ENCODE measurements at regions not wholly inside any gene's neighbourhood (a gene's known extent, or its start where the extent isn't known, plus 50 kb on each side); places are given as distances from the start of the nearest gene placed in this dataset.

- DNase-seq: no peak
Measured at GRCh38 chr20:40443753-40444152, 245.3 kb downstream of the MAFB start.

- no peak for DNase-seq
Measured at GRCh38 chr20:40442181-40442963, 246.7 kb downstream of the MAFB start.

DNA sequence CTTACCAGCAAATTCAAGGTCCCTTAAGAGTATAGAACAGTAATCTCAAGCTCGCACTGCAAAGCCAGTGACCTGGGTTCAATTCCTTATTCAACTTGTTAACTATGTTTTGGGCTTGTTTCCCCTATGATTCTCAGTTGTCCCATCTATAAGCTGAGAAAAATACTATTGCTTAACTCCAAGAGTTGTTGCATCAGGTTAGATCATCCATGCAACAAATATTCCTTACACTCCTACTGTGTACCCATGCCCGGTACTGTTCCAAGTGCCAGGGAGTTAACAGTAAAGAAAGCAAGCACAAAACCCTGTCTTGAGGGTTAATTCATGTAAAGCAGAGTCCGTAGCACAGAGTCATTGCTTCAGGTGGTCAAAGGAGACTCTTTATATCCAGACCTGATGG, 247.3 kb downstream of the MAFB start:
- no peak for DNase-seq

GRCh38 chr20:40438161-40438830, 250.7 kb downstream of the MAFB start:
- no peak for DNase-seq

GRCh38 chr20:40436011-40436410, 253.0 kb downstream of the MAFB start:
- DNase-seq: no peak

GRCh38 chr20:40435146-40435895, 253.7 kb downstream of the MAFB start:
- DNase-seq: no peak

- no peak for DNase-seq
Measured at GRCh38 chr20:40434122-40434521, 254.9 kb downstream of the MAFB start.

DNA sequence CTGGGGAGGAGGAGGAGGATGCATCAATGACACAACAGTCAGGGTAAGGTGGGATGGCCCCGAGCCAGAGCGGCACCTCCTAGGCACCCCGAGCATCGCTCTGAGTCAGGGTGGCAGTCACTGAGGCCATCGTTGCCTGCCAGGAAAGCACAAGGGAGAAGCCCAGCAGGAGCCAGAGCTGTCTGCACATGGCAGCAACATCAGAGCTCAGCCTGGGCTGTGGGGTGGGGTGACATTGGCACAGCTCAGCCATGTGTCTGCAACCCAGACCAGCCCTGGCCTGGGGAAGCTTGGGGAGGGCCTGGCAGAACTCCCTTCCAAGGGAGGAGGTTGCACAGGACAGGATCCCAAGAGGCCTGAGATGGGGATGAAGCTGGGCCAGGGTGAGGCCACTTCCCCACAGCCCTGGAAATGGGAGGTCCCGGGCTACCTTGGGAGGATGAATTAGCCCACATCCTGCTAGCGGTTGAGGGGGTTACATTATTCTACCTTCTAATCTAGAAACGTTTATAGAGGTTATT, 255.6 kb downstream of the MAFB start:
- DNase-seq: no peak

- DNase-seq: no peak
Measured at GRCh38 chr20:40431611-40432010, 257.4 kb downstream of the MAFB start.

- DNase-seq: no peak
Measured at GRCh38 chr20:40431112-40431511, 257.9 kb downstream of the MAFB start.

GRCh38 chr20:40427026-40427425, 262.0 kb downstream of the MAFB start:
- DNase-seq: no peak

DNA sequence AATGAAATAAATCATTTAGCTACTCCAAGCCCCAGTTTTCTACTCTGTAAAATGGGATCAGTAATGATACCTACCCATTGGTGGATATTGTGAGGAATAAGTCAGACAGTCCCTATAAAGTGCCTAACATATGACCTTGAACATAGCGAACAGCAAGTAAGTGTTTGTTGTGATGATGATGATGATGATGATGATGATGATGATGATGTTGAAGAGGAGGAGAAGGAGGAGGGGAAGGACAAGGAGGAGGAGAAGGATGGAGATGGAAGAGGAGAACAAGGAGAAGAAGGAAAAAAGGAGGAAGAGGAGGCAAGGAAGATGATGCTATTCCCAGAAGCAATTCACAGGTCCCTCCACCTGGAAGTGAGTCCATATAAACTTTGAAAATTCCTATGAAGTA, 264.3 kb downstream of the MAFB start:
- DNase-seq: no peak

DNA sequence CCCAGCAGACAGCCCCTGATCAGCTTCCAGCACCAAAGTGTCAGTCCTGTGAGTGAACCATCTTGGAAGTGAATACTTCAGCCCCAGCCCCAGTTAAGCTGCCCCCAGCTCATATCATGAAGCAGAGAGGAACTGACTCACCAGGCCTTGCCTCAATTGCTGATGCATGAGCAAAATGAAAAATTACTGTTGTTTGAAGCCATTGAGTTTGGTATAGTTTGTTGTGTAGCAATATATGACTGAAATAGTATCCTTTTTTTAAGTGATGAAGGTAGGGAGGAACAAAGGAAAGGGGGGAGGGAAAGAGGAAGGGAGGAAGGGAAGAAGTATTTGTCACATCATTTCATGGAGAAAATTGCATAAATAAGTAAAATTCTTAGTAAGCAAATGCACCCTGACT, 266.4 kb downstream of the MAFB start:
- DNase-seq: no peak

DNA sequence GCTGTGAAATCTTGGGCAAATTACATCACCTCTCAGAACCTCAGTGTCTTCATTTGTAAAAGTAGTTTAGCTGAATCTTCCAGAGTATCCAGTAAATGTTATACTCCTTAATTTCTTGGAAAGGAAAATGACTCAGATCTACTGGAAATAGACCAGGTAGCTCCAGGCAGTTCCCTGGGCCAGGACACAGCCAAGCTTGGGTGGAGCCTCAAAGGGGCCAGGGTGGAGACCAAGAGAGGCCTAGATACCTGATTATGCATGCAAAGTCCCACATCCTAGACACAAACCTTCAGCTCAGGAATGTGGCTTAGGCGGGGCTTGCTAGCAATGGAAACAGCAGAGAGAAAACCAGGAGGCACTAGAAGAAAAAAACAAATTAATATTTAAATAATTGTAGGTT, 272.8 kb downstream of the MAFB start:
- no peak for DNase-seq

DNA sequence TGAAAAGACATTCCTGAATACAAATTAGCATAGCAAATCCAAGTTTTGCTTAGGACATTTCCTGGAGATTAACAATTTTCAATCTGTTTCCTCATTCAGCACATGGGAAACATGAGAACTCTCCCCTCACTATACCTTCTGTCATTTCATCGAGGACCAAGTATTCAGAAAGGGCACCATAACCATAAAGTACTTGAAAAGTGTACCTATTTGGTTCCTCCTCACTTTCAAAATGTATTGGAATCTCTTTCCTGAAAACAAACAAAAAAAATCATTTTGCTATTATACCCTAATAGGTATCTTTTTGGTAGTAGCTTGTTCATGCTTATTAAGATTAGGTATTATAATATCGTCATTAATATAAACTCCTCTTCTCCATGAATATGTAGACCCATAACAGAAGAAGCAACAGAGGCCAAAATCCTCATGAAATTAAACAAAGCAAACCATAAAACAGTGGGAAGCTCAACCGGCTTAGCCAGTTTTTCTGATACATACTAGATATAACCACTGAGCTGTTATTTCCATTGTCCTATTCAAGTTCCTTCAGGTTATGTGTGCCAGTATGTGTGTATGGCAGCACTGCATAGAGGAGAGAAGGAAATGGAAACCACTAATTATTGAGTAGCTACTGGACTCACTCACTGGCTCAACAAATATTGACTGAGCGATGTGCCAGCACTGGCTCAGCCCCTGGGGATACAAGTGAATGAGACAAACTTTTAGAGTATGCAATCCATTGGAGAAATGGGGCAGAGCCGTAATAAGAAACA, 274.0 kb downstream of the MAFB start:
- DNase-seq: no peak

- DNase-seq: no peak
Measured at GRCh38 chr20:40410028-40410427, 279.0 kb downstream of the MAFB start.

GRCh38 chr20:40397467-40397866, 291.6 kb downstream of the MAFB start:
- no peak for DNase-seq

DNA sequence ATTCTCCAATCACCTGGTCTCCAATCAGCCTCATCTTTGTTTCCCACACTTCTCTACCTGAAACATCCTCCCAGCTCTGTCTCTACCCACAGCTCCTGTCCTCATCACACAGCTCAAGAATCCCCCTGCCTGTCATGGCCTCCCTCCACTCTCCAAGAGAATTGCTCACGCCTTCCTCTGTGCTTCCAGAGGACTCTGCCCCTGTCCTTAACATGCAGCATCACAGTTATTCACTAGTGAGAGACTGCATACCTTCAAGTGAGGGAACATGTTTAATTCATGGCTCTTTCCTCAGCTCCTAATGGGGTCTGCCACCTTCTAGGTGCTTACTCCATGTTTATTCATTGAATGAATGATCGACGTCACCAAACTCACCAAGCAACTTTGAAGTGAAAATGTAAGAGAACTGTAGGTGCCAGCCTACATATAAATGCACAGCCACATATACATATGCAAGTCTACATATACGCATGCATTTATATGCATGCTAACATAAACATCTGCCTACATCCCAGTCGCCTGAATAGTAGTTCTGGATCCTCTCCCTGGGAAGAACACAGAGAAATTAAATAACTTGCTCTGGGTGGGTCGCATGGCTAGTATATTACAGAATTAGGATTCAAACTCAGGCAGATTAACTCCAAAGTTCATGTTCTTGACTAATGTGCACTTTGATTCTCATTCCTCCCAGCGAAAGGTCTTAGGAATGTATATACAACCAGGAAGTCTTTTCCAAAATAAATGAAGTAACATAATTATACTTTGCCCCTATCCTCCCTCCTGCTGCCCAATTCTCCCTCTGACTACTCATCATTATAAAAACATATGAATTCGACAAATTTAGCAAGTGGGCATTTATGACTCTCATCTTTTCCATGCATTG, 295.6 kb downstream of the MAFB start:
- DNase-seq: no peak

GRCh38 chr20:40390654-40391053, 298.4 kb downstream of the MAFB start:
- DNase-seq: no peak

- DNase-seq: no peak
Measured at GRCh38 chr20:40370800-40371199, 318.2 kb downstream of the MAFB start.

GRCh38 chr20:40368876-40369275, 320.2 kb downstream of the MAFB start:
- DNase-seq: no peak

DNA sequence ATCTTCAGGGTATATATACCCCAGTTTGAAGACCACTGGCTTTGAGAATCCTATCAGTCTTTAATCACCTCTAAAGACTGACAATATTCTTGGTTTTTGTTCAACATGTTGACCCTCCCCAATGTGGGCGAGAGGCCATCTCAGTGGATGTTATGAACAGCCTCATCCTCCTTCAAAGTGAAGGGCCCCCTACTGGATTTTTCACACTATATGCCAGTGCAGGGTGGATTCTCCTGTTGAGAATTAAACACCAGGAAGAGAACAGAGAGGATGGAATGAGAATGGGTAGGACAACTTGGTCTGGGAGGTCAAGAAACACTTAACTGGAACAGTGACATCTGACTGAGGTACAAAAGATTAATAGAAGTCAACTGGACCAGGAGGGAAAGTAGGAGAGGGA, 327.1 kb downstream of the MAFB start:
- DNase-seq: no peak

Data from activated CD4-positive, alpha-beta T cell treated with anti-CD3 and anti-CD28 coated beads for 48 hours (primary cell).